ENCODE measurements at regions not wholly inside any gene's neighbourhood (a gene's known extent, or its start where the extent isn't known, plus 50 kb on each side); places are given as distances from the start of the nearest gene placed in this dataset.

DNA sequence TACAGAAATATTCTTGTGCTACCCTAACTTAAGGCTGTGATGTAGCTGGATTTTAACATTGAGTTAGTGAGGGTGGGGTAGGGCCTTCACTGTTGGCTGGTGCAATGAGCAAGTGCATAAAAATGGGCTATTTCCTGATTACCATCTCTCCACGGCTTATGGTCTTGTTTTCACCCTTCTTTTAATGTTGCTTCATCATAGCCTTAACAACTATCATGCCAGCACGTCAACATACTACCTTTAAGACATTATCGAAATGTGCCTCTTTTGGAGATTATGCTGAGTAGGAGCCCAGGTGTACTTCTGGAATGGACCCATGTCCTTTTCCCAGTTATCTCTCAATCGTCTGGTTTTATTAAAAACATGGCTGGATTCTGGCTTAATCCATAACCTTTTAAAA is 350.9 kb upstream of the ACTBL2 start:
- intact Hi-C loops (cut with DNase I): no loop called here
- DNase-seq: no peak

DNA sequence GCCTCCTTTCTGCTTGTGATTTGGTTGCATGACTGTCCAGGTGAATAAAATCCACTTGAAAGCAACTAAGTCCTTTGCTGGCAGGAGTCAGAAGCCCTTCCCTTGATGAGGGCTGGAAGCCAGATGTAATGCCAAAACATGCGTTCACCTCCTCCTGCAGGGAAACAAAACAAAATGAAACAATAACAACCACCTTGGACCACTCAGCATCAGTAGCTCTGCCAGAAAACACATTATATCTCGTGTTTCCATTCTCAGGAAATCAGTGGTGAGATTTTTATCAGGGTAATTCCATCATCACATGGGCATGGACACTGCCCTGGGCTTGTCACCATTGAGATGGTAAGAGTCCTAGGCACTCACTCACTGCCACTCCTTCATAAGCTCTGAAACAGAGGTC is 350.3 kb upstream of the ACTBL2 start:
- DNase-seq: no peak
- intact Hi-C loops (cut with DNase I): no loop called here

DNA sequence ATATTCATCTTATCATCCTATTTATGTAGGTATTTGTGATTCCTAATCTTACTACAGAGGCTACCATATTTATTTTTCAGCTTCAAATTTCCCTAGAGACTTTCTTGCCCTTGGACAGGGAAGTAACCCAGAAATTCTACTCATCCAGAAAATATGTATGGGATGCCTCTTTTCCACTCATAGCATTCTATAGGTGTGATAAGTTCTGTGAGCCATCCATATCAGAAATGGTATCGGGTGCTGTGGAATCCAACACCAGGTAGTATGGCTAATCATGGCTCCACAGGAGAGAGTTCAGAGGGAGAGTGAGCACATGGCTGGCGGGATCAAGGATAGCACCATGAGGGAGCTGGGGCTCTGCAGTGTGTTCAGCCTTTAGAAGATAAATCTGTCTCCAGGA is 349.3 kb upstream of the ACTBL2 start:
- intact Hi-C loops (cut with DNase I): no loop called here
- DNase-seq: no peak

DNA sequence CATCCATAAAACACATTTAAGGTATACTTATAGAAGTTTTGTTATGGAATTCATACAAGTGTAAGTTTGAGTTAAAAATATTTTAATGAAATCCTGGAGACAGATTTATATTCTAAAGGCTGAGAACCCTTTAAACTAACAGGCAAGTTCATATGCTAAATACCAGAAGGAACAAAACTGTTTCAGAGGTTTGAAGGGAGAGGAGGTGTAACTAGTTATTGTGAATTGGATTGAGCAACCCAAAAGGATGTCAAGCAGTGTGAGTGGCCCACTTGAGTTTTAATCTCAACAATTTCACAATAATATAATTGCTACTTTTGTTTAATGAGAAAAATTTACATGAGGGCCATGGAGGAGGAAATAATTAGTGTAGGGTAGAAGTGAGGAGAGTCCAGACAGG is 348.5 kb upstream of the ACTBL2 start:
- no peak for DNase-seq
- intact Hi-C loops (cut with DNase I): no loop called here

DNA sequence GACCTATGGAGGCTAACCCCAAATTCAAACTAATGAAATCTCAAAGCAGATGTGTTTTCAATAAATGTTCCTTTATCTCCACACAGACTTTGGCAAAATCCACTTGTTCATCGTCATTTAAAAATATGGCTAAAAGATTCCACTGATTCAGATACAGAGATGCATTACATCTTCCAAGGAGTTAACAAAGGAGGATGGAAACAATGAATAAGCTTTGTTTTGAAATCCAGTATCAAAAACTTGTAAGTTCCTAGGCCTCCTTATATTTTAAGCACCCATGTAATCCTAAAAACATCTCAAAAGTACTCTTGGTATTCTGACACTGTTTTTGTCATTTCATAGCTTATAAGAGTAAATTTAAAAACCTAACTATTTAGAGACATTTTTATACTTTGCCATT is 345.6 kb upstream of the ACTBL2 start:
- intact Hi-C loops (cut with DNase I): no loop called here
- no peak for DNase-seq

DNA sequence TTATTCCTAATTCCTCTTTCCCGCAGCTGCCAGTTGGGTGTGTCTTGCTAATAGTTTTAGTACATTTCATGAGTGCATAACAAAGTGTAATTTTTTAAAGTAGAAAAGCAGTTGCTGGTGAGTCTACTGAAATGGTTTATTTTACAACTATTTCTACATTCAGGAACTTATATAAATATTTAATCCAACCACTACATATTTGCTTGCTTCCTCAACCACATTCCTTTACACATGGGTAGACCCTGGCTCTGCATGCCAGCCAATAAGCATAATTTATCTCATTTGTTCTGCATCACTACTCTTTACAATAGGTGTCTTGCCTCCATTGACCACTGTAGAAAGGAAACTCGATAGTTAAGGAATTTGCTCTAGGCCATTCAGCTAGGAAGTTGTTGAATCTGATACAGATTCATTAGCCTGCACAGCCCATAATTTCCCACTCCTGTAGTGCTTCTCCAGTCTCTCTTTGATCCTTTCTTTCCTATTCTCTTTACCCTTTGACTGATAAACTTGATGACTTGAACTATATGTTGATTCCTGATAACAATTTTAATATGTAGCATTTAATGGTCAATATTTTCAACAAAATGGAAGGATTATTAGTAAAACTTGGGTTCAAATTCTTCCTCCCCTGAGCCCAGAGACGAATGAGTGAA is 342.5 kb upstream of the ACTBL2 start:
- no peak for DNase-seq
- intact Hi-C loops (cut with DNase I): no loop called here

DNA sequence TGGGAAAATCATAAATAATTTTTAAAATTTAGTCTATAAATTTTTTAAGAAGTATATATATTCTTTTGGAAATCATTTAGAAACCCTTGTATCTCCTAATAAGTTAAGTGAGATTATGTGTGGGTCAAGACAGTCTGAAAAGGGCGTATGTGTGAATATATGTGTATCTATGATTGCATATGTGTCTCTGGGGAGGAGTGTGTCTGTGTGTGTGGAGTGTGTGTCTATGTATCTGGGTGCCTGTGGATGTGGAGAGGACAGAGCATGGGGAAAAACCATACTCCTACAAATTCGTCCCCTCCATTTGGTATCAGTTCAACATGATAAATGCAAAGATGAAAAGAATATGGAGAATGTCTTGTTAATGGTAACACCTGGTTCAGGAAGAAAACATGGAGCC is 342.0 kb upstream of the ACTBL2 start:
- intact Hi-C loops (cut with DNase I): no loop called here
- DNase-seq: no peak

DNA sequence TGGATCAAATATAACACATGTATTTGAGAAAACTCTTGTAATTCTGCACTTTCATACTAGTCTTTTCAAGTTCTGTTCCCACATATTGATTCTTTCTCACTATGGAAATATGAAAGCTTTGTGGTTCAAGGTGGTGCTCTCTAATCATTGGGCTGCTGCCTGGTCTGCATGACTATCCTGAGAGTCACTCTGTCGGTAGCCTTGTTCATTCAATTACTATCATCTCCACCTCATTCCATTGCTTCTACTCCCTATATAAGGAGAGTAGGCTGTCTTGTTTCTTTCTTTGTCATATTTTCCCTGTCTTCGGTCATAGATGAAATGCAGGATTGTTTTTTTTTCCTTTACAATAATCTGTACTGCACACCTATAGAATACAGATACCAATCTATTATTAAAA is 341.4 kb upstream of the ACTBL2 start:
- DNase-seq: no peak
- intact Hi-C loops (cut with DNase I): no loop called here

DNA sequence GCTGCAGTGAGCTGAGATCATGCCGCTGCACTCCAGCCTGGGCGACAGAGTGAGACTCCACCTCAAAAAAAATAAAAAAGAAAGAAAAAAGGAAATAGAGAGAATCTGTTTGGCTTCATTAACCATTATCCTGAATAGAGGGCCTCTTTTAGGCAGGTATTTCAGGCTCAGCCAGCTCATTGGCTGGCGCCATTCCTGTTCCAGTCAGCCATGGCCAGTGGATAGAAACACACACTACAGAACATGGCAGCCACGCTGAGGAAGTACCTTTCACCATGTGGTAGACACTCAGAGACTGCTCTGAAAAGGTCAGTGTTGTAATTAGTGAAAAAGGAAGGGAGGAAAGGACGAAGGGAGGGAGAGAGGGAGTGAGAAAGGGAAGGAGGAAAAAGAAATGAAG is 340.0 kb upstream of the ACTBL2 start:
- DNase-seq: no peak
- intact Hi-C loops (cut with DNase I): no loop called here

DNA sequence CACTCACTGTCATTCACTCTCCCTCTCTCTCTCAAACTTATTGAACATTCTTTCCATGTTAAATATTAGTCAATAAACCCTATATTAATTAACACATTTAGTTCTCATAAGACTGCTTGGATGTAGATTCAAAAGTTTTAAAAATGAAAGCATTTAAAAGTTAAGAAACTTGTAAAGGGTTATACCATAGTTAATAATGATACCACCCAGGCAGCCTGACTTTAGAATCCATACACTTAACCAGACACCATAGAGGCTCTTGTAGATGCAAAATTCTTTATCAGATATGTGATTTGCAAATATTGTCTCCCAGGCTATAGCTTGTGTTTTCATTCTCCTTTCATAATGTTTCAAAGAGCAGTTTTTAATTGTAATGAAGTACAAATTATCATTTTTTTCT is 335.8 kb upstream of the ACTBL2 start:
- DNase-seq: no peak

DNA sequence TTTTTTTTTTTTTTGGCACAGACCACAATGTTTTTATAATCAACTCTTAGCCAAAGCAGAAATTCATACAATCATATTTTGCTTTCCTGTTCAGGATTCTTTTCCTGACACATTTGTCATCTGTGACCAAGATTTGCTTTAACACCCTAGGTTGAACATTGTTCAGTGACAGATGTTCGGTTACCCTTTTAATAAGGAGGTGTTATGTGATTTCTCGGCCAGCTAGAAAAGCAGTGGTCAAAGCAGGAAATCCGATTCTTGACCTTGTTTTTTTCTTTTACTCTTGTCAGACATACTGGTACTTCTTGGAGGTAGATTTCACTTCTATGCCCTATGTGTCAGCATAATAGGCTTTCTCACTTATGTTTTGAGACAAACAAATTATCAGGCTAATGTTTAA is 335.3 kb upstream of the ACTBL2 start:
- no peak for DNase-seq
- intact Hi-C loops (cut with DNase I): no loop called here

More for the DNA sequence above, 335.8 kb upstream of the ACTBL2 start:
- intact Hi-C loops (cut with DNase I): no loop called here

DNA sequence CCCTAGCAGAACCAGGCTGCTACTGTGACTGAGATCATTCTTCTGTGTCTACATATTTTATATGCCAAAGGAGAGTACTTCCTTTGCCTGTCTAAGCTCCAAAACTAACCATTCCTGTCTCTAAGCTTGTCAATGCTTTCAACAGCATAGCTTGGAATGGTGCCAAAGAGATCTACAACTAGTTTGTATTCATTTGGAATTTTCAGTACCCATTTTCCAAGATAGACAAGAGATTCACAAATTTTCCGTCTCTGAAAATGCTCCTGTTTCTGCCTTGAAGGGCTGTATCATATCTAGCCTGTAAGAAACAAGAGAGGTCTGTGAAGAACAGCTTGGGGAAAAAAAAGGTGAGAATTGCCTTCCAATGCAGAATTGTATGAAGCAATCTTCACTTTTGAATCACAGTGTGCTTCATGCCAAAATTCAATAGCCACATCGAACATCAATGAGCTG is 334.4 kb upstream of the ACTBL2 start:
- no peak for DNase-seq
- intact Hi-C loops (cut with DNase I): no loop called here

DNA sequence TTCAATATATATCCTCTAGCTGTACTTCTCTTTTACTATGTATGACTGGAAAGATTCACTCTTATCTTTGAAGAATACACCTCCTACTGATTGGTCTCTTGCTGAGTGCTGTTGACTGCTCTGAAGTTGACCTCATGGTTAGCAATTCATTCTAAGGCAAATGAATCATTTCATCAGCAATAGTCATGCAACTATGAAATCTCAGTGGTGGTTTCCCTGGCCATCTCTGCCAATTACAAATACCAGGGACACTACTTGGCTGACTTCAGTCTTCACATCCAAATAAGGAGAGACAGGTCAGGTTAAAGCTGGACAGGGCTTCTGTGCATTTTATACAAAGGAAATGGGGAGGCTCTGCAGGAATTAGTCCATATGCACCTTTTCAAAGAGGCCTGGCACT is 333.5 kb upstream of the ACTBL2 start:
- intact Hi-C loops (cut with DNase I): no loop called here
- DNase-seq: no peak

DNA sequence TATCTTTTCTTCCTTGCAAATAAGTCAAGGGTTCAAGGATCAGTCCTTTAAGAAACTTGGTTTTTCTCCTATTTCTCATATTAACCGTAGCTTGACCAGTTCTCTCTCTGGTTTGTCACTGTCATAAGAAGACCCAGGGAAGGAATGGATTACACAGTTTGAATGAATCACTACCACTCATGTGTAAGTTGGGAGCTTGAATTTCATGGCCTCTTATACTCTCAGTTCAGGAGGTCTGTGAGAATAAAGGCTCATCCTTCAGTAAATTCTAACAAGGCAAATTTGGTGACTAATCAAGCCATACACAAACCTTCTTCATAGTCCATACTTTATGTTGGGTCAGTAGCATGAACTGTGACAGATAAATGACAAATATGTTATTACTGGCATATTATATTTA is 323.1 kb upstream of the ACTBL2 start:
- intact Hi-C loops (cut with DNase I): no loop called here
- no peak for DNase-seq

DNA sequence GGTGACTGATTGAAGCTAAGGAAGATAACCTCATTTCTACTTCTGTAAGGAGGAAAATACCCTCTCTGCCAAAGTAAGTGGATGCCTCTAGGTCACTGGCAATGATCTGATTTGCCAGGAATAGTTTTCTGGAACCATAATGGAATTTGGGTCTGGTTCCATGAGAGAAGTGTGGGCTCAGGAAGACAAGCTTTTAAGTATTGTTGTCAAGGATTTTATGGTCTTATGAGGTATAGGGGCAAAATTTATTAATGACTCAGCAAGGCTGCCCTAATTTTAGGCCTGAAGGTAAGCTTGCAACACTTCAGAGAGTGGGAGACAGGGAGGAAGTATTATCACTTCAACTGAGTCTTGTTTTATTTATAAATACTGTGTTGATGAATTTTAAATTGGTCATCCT is 322.6 kb upstream of the ACTBL2 start:
- intact Hi-C loops (cut with DNase I): no loop called here
- DNase-seq: no peak

DNA sequence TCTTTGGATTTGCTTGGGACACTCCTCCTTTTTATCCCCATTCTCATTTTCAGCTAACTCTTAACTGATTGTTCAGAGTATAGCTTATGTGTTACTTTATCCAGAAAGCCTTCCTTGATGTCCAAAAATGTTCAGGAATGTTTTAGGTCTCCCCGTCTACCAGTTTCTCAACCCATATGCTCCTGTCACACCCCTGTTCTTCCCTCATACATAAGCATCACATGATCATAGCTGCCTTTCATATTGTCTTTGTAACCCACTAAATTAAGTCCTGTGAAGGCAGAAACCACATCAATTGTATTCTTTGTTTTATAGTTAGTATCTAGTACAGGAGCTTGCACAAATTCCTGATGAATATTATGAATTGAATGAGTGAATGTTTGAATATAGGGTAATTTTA is 321.9 kb upstream of the ACTBL2 start:
- intact Hi-C loops (cut with DNase I): no loop called here

DNA sequence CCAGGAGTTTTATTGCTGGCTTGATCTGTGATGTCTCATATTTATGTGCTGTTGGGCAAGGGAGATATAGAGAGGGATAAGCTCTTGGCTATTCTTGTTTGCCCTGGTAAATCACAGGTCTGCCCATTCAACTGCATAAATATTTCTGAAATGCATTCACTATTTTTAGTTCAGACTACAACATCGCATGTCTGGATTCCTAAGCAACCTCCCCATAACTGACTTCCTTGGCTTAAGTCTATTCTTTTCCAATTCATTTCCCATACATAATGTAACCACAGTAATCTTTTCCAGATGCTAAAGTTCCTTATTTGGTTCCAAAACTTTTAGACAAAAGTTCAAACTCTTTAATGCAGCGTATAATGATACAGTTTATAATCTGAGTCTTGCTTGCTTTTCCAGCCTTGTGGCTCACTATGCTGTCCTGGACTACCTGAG is 321.4 kb upstream of the ACTBL2 start:
- DNase-seq: no peak
- intact Hi-C loops (cut with DNase I): no loop called here

More for the DNA sequence above, 321.9 kb upstream of the ACTBL2 start:
- no peak for DNase-seq

DNA sequence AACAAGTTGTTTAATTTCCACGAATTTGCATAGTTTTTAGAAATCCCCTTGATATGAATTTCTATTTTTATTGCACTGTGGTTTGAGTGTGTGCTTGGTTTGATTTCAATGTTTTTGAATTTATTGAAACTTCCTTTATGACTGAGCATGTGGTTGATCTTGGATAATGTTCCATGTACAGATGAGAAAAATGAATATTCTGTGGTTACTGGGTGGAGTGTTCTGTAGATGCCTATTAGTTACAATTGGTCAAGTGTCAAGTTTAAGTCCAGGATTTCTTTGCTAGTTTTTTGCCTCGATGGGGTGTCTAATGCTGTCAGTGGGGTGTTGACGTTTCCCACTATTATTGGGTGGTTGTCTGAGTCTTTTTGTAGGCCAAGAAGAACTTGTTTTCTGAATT is 319.5 kb upstream of the ACTBL2 start:
- no peak for DNase-seq
- intact Hi-C loops (cut with DNase I): no loop called here

DNA sequence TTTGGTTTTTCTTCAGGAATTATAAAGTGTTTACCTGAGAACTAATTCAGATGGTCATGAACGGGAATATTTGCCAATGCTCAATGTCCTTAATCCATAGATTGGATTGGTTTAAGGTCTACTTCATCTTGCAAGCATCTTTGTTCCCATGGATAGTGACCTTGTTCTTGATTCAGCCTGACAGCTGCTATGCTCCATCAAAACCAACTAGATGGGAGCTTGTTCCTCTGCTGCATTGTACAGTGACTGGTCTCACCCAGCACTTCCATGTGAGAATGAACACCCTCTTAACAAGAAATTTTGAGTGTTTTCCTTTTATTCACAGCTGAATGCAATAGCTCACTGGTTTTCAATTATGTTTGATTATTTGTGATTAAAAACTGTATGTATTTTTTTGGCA is 312.6 kb upstream of the ACTBL2 start:
- intact Hi-C loops (cut with DNase I): no loop called here
- DNase-seq: no peak

DNA sequence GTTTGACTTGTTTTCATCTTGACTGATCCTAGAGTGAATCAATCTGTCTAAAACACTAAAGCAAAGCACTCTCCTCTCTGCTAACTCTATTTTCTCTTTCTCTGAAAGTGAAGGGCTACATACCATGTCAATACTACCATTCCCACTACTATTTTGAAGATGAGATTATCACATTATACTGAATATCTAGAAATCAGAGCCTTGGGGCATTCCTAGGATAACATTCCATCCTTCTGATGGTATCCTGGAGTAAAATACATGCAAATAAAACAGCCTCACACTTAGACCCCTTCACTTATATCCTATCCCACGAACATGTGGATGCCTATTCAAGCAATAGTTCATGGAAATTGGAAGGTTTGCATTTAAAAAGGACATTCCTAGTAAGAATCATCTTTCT is 309.3 kb upstream of the ACTBL2 start:
- no peak for DNase-seq
- intact Hi-C loops (cut with DNase I): no loop called here

DNA sequence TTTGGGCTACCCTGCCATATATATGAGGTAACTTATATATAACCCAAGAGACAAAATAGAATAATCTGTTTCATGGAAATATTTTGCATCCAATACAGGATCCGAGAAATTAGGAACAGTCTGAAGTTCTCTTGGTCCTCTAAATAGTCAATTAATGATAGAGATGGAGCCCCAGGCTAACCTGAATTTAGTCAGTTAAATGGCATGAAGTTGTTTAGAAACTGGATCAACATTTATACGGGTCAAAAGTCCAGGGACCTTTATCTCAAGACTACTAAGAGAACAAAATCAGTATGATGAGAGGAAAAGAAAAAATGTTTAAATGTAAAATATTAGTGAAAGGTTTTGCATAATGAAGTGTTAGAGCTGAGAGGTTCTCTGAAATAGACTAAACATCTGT is 303.3 kb upstream of the ACTBL2 start:
- intact Hi-C loops (cut with DNase I): no loop called here
- DNase-seq: no peak

DNA sequence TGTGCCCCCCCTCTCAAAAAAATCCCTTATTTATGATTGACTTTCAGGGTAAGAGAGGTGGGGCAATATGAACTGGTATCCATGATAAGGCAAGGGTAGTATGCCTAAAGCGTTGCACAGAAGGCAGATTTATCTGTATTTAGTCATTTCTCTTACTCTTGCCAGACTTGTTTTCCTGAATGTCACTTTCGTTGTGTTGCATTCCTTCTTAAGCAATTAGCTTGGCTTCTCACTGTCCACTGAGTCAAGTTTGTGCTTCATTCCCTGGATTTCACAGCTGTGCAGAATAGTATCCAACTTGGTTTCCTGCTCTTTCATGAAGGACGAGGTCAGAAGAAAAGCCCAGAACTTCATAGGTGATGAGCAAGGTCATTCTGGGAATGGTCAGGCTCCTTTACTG is 301.5 kb upstream of the ACTBL2 start:
- no peak for DNase-seq
- intact Hi-C loops (cut with DNase I): no loop called here

DNA sequence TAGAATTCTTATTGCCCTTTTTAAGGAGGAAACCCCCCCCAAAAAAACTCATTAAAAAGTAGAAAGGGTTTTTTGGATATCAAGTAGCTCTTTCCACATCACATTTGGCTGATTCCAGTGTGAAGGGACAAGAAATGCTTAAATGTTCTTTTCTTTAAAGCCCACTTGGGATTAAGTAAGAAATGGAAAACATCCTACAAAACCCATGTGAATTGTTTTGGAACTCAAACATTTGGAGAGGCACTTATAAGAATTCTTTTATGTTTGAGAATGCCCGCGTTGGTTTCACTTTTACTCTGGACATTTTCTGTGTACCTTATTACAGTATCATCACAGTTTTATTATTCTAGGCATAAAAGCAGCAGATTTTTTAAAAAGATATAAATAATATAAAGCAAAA is 301.1 kb upstream of the ACTBL2 start:
- no peak for DNase-seq
- intact Hi-C loops (cut with DNase I): no loop called here
